ENCODE measurements at regions not wholly inside any gene's neighbourhood (a gene's known extent, or its start where the extent isn't known, plus 50 kb on each side); places are given as distances from the start of the nearest gene placed in this dataset.

- Histone ChIP-seq H3K36me3 (no peaks in the 10 kb centered on the region), H3K27me3 (no peaks in the 10 kb centered on the region), H4K20me1 (no peaks in the 10 kb centered on the region), H3K9ac (no peak overlapping the region), H3K4me1 (no peaks in the 10 kb centered on the region), H3K27ac (no peak overlapping the region), H3K4me2 (no peak overlapping the region), H3K4me3 (no peak overlapping the region), H3K9me3 (replicated peaks in 1 of 11) (no peaks in the 10 kb centered on the region)
- no peak for TF ChIP-seq Cebpa-rat (IDR thresholded peaks at IDR 0.05)
Observed at GRCh38 chr20:55678126-55678525, 327.2 kb downstream of the CBLN4 start.

GRCh38 chr20:55677011-55677410, 328.3 kb downstream of the CBLN4 start:
- Histone ChIP-seq H3K27ac (no peak overlapping the region), H4K20me1 (no peaks in the 10 kb centered on the region), H3K4me3 (no peak overlapping the region), H3K36me3 (no peaks in the 10 kb centered on the region), H3K4me2 (no peak overlapping the region), H3K4me1 (no peaks in the 10 kb centered on the region), H3K9ac (no peak overlapping the region), H3K27me3 (no peaks in the 10 kb centered on the region), H3K9me3 (replicated peaks in 1 of 11) (no peaks in the 10 kb centered on the region)
- TF ChIP-seq Cebpa-rat (IDR thresholded peaks at IDR 0.05) = no peak

- Histone ChIP-seq H3K9me3 (replicated peaks in 1 of 11) (no peaks in the 10 kb centered on the region), H3K4me3 (no peak overlapping the region), H3K9ac (no peak overlapping the region), H3K27ac (no peak overlapping the region), H3K4me1 (no peaks in the 10 kb centered on the region), H3K4me2 (no peak overlapping the region), H3K36me3 (no peaks in the 10 kb centered on the region), H4K20me1 (no peaks in the 10 kb centered on the region), H3K27me3 (no peaks in the 10 kb centered on the region)
- no peak for TF ChIP-seq Cebpa-rat (IDR thresholded peaks at IDR 0.05)
Observed at GRCh38 chr20:55676097-55676496, 329.2 kb downstream of the CBLN4 start.

- H3K4me3 ChIP-seq = no peak overlapping the region
- H3K9me3 ChIP-seq (replicated peaks in 1 of 11) = no peaks in the 10 kb centered on the region
- no peaks in the 10 kb centered on the region for H3K4me1 ChIP-seq
- H3K9ac ChIP-seq = no peak overlapping the region
- no peaks in the 10 kb centered on the region for H3K36me3 ChIP-seq
- H3K27me3 ChIP-seq = no peaks in the 10 kb centered on the region
- no peak overlapping the region for H3K4me2 ChIP-seq
- H4K20me1 ChIP-seq = no peaks in the 10 kb centered on the region
- no peak overlapping the region for H3K27ac ChIP-seq
- TF ChIP-seq Cebpa-rat (IDR thresholded peaks at IDR 0.05) = no peak
Observed at GRCh38 chr20:55668631-55669030, 336.7 kb downstream of the CBLN4 start.

- H3K27ac ChIP-seq = no peak overlapping the region
- no peaks in the 10 kb centered on the region for H3K9me3 ChIP-seq (replicated peaks in 1 of 11)
- no peak overlapping the region for H3K9ac ChIP-seq
- no peak overlapping the region for H3K4me2 ChIP-seq
- H3K4me3 ChIP-seq = no peak overlapping the region
- H3K4me1 ChIP-seq = no peaks in the 10 kb centered on the region
- TF ChIP-seq Cebpa-rat (IDR thresholded peaks at IDR 0.05) = no peak
- H3K27me3 ChIP-seq = no peaks in the 10 kb centered on the region
- H3K36me3 ChIP-seq = no peaks in the 10 kb centered on the region
- no peaks in the 10 kb centered on the region for H4K20me1 ChIP-seq
Observed at GRCh38 chr20:55667955-55668354, 337.4 kb downstream of the CBLN4 start.

- H3K9ac ChIP-seq = no peak overlapping the region
- no peaks in the 10 kb centered on the region for H3K4me1 ChIP-seq
- no peaks in the 10 kb centered on the region for H3K9me3 ChIP-seq (replicated peaks in 1 of 11)
- H3K27ac ChIP-seq = no peak overlapping the region
- H4K20me1 ChIP-seq = no peaks in the 10 kb centered on the region
- TF ChIP-seq Cebpa-rat (IDR thresholded peaks at IDR 0.05) = no peak
- no peak overlapping the region for H3K4me3 ChIP-seq
- H3K27me3 ChIP-seq = no peaks in the 10 kb centered on the region
- H3K36me3 ChIP-seq = no peaks in the 10 kb centered on the region
- no peak overlapping the region for H3K4me2 ChIP-seq
Observed at GRCh38 chr20:55667024-55667423, 338.3 kb downstream of the CBLN4 start.

GRCh38 chr20:55656231-55656775, 349.0 kb downstream of the CBLN4 start:
- Histone ChIP-seq H3K4me2 (no peak overlapping the region), H3K27ac (no peak overlapping the region), H4K20me1 (no peaks in the 10 kb centered on the region), H3K4me3 (no peak overlapping the region), H3K4me1 (no peaks in the 10 kb centered on the region), H3K9ac (no peak overlapping the region), H3K9me3 (replicated peaks in 1 of 11) (no peaks in the 10 kb centered on the region), H3K36me3 (no peaks in the 10 kb centered on the region), H3K27me3 (no peaks in the 10 kb centered on the region)
- TF ChIP-seq Cebpa-rat (IDR thresholded peaks at IDR 0.05) = no peak

- Histone ChIP-seq H3K4me1 (no peaks in the 10 kb centered on the region), H3K27me3 (no peaks in the 10 kb centered on the region), H4K20me1 (no peaks in the 10 kb centered on the region), H3K4me2 (no peak overlapping the region), H3K36me3 (no peaks in the 10 kb centered on the region), H3K4me3 (no peak overlapping the region), H3K9me3 (replicated peaks in 1 of 11) (no peaks in the 10 kb centered on the region), H3K27ac (no peak overlapping the region), H3K9ac (no peak overlapping the region)
- TF ChIP-seq Cebpa-rat (IDR thresholded peaks at IDR 0.05) = no peak
Observed at GRCh38 chr20:55650657-55651360, 354.5 kb downstream of the CBLN4 start.

- Histone ChIP-seq H3K36me3 (no peaks in the 10 kb centered on the region), H3K4me2 (no peak overlapping the region), H3K9ac (no peak overlapping the region), H3K9me3 (replicated peaks in 1 of 11) (no peaks in the 10 kb centered on the region), H3K27ac (no peak overlapping the region), H4K20me1 (no peaks in the 10 kb centered on the region), H3K4me3 (no peak overlapping the region), H3K4me1 (no peaks in the 10 kb centered on the region), H3K27me3 (no peaks in the 10 kb centered on the region)
- TF ChIP-seq Cebpa-rat (IDR thresholded peaks at IDR 0.05) = no peak
Observed at GRCh38 chr20:55649254-55649653, 356.1 kb downstream of the CBLN4 start.

- H3K4me2 ChIP-seq = no peak overlapping the region
- TF ChIP-seq Cebpa-rat (IDR thresholded peaks at IDR 0.05) = no peak
- H4K20me1 ChIP-seq = no peaks in the 10 kb centered on the region
- no peak overlapping the region for H3K4me3 ChIP-seq
- H3K27me3 ChIP-seq = no peaks in the 10 kb centered on the region
- H3K36me3 ChIP-seq = no peaks in the 10 kb centered on the region
- no peaks in the 10 kb centered on the region for H3K9me3 ChIP-seq (replicated peaks in 1 of 11)
- H3K9ac ChIP-seq = no peak overlapping the region
- H3K4me1 ChIP-seq = peaks cover 0 to 4% (median under 1%) of the 10 kb centered on the region in 10 experiments; a peak in 6 of 20 replicates
- H3K27ac ChIP-seq = no peak overlapping the region
Observed at GRCh38 chr20:55646851-55647250, 358.5 kb downstream of the CBLN4 start.

All from BLaER1 treated with 17β-estradiol and CSF1 and Interleukin-3, amounts not matched to agents 10 nM and 100 nM (cell line).